GM12878 (cell line): ENCODE measurements at regions not wholly inside any gene's neighbourhood (a gene's known extent, or its start where the extent isn't known, plus 50 kb on each side); places are given as distances from the start of the nearest gene placed in this dataset.
"Not testable (repeated sequence)": the region's sequence is repeated elsewhere in the genome, so short reads cannot be mapped to it uniquely, and the experiment has no call there.

ENCODE experiments used
- ATAC-seq: fragments of 200-7000 bp; cut with Tn5 transposase; 3 replicates; pipeline ENCODE4 v1.9.1; 2020; ENCODE audit warnings: mild to moderate bottlenecking, moderate library complexity
- BruUV-seq: library from RNA; stranded (reverse); fragments of 400-500 nt; replicated peaks from 2 replicates; lab custom pipeline; 2021; lab: Mats Ljungman, UMichigan
- CTCF ChIA-PET: fragments of 300-600 bp; sonication (Branson Sonifier 250); formaldehyde crosslinking; extraction: SDS; loops from one replicate; lab custom pipeline; 2021; ENCODE audit warnings: inconsistent platforms; lab: Yijun Ruan, JAX
- POLR2A ChIA-PET: fragments of 350-600 bp; formaldehyde crosslinking; extraction: SDS; loops from one replicate; lab custom pipeline; 2021; ENCODE audit warnings: inconsistent platforms; lab: Charles Lee
- RAD21 ChIA-PET: fragments of 300-600 bp; sonication (Branson Sonifier 250); formaldehyde crosslinking; loops from one replicate; lab custom pipeline; 2023; ENCODE audit warnings: antibody characterized with exemption; ENCODE audit not compliant: unreplicated experiment; lab: Charles Lee
- SMC1A ChIA-PET: fragments of 300-600 bp; sonication (Branson Sonifier 250); formaldehyde crosslinking; loops from one replicate; lab custom pipeline; 2023; ENCODE audit not compliant: unreplicated experiment, uncharacterized antibody; lab: Charles Lee
- DNase-seq: peaks from one replicate; pipeline ENCODE4 v3.0.0-alpha.2; 2011; ENCODE audit warnings: low read depth, low spot score
- FAIRE-seq: peaks from 3 replicates; lab custom pipeline; 2011; peaks lifted over from hg19 to GRCh38; lab: Jason Lieb, UNC
- H2AFZ ChIP-seq: 2 replicates; pipeline ENCODE4 v1.6.0; 2011; ENCODE audit warnings: low read depth, low read length, control low read depth; ENCODE audit not compliant: control insufficient read depth
- H3K27ac ChIP-seq: 2 replicates; pipeline ENCODE4 v1.5.1; 2011; ENCODE audit warnings: control low read depth; ENCODE audit not compliant: control insufficient read depth, insufficient read depth
- H3K27me3 ChIP-seq, 2 experiments: replicated peaks in 1 of 2; 2 replicates each; pipeline versions ENCODE4 v1.6.0 to v1.6.1; 2011; ENCODE audit warnings: low read length in 1 of 2; ENCODE audit not compliant: control insufficient read depth in 2 of 2, insufficient read depth in 2 of 2
- H3K36me3 ChIP-seq, 2 experiments: 2 replicates each; pipeline ENCODE4 v1.5.1; 2011; ENCODE audit warnings: low read length in 1 of 2; ENCODE audit not compliant: control insufficient read depth in 2 of 2, insufficient read depth in 2 of 2
- H3K4me1 ChIP-seq: 2 replicates; pipeline ENCODE4 v1.6.1; 2011; ENCODE audit warnings: mild to moderate bottlenecking, low read length, moderate library complexity, mixed read lengths; ENCODE audit not compliant: control insufficient read depth, insufficient read depth
- H3K4me2 ChIP-seq: 2 replicates; pipeline ENCODE4 v1.6.0; 2011; ENCODE audit warnings: control low read depth; ENCODE audit not compliant: control insufficient read depth, insufficient read depth
- H3K4me3 ChIP-seq: fragments of 200-600 bp; sonication (generic); 2 replicates; pipeline ENCODE4 v1.5.1; 2016
- H3K79me2 ChIP-seq: 2 replicates; pipeline ENCODE4 v1.6.0; 2011; ENCODE audit warnings: low read length; ENCODE audit not compliant: control insufficient read depth, insufficient read depth
- H3K9ac ChIP-seq: 2 replicates; pipeline ENCODE4 v1.8.0; 2011; ENCODE audit warnings: low read length, control low read depth, mixed read lengths; ENCODE audit not compliant: control insufficient read depth, insufficient read depth
- H3K9me3 ChIP-seq: replicated peaks from 3 replicates; pipeline ENCODE4 v1.5.1; 2011; ENCODE audit warnings: mild to moderate bottlenecking, low read length; ENCODE audit not compliant: control insufficient read depth, insufficient read depth
- H4K20me1 ChIP-seq: 2 replicates; pipeline ENCODE4 v1.6.0; 2011; ENCODE audit not compliant: control insufficient read depth, insufficient read depth
- CHD1 ChIP-seq: IDR thresholded peaks from 2 replicates; pipeline ENCODE4 v1.6.1; 2012; ENCODE audit warnings: low read depth, low read length, improper control_type of control experiment
- IKZF2 ChIP-seq, 2 experiments: fragments of 450-650 bp; IDR thresholded peaks; 2 replicates each; pipeline ENCODE4 v1.6.1; 2017; ENCODE audit warnings: mild to moderate bottlenecking in 2 of 2, moderate library complexity in 2 of 2
- MEF2B ChIP-seq: fragments of 450-650 bp; IDR thresholded peaks from 2 replicates; pipeline ENCODE4 v1.6.1; 2018; ENCODE audit warnings: mild to moderate bottlenecking, moderate library complexity; ENCODE audit not compliant: partially characterized antibody, poor library complexity, severe bottlenecking
- MTA2 ChIP-seq: fragments of 450-650 bp; IDR thresholded peaks from 2 replicates; pipeline ENCODE4 v1.6.1; 2016; ENCODE audit warnings: low read depth, mild to moderate bottlenecking, moderate library complexity
- RUNX3 ChIP-seq: IDR thresholded peaks from 2 replicates; pipeline ENCODE4 v1.6.1; 2012; ENCODE audit warnings: low read length, inconsistent platforms
- ZNF207 ChIP-seq: fragments of 450-650 bp; IDR thresholded peaks from 2 replicates; pipeline ENCODE4 v1.6.1; 2014; ENCODE audit warnings: antibody characterized with exemption, mild to moderate bottlenecking, borderline replicate concordance
- WGBS: methylation state at CpG from one replicate; pipeline ENCODE4 v1.1.6; 2016; ENCODE audit warnings: low lambda C conversion rate; ENCODE audit not compliant: insufficient replicate concordance, insufficient coverage; ENCODE audit errors: missing lambda C conversion rate; 5-methylcytosine and 5-hydroxymethylcytosine counted together
- in situ Hi-C: fragments of 300-500 bp; cut with MboI; formaldehyde crosslinking; loops from 9 replicates; pipeline ENCODE4 v1.14.3; 2018; ENCODE audit warnings: mixed read lengths
- intact Hi-C: fragments of 100-400 bp; cut with micrococcal nuclease; formaldehyde crosslinking; loops from one replicate; pipeline ENCODE4 v1.14.2; 2022; ENCODE audit not compliant: unreplicated experiment
- TF ChIP-seq, protein P1 (sequence below): fragments of 450-650 bp; IDR thresholded peaks from 2 replicates; pipeline ENCODE4 v1.6.1; 2017; ENCODE audit warnings: low read depth, mild to moderate bottlenecking, moderate library complexity
- TF ChIP-seq, protein P2 (sequence below): fragments of 450-650 bp; IDR thresholded peaks from 2 replicates; pipeline ENCODE4 v1.6.1; 2016; ENCODE audit warnings: mild to moderate bottlenecking

DNA sequence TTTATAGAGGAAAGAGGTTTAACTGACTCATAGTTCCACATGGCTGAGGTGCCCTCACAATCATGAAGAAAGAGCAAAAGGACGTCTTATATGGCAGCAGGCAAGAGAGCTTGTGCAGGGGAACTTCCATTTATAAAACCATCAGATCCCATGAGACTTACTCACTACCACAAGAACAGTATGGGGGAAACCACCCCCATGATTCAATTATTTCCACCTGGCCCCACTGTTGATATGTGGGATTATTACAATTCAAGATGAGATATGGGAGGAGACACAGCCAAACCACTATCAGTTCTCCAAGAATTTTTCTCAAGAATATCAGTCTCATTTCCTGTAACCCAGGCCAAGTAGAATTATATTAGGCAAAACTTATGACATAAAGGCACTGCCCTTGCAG is 77.8 kb downstream of the COL6A6 start:
- H3K4me2 ChIP-seq, H2AFZ ChIP-seq, H3K27me3 ChIP-seq, in situ Hi-C loops, POLR2A ChIA-PET, H3K9ac ChIP-seq, CTCF ChIA-PET, FAIRE-seq, H3K4me1 ChIP-seq, H3K9me3 ChIP-seq, intact Hi-C loops, RAD21 ChIA-PET, H3K27ac ChIP-seq, H4K20me1 ChIP-seq, H3K36me3 ChIP-seq, BruUV-seq, H3K4me3 ChIP-seq, H3K79me2 ChIP-seq, DNase-seq: not testable (repeated sequence)
- WGBS: 0% methylated on average over 1 of the region's 1 CpG
- TF ChIP-seq IKZF2 (IDR thresholded peaks at IDR 0.05) (0 out of 4 replicates have a peak, but pooled peaks have one; percentile 10 to 24), MEF2B (peak; percentile 89), MTA2 (peak; percentile 59; the same call in 1 of the 2 replicates), RUNX3 (peak; percentile 10; the same call in 1 of the 2 replicates)
- TF ChIP-seq, protein P1, sequence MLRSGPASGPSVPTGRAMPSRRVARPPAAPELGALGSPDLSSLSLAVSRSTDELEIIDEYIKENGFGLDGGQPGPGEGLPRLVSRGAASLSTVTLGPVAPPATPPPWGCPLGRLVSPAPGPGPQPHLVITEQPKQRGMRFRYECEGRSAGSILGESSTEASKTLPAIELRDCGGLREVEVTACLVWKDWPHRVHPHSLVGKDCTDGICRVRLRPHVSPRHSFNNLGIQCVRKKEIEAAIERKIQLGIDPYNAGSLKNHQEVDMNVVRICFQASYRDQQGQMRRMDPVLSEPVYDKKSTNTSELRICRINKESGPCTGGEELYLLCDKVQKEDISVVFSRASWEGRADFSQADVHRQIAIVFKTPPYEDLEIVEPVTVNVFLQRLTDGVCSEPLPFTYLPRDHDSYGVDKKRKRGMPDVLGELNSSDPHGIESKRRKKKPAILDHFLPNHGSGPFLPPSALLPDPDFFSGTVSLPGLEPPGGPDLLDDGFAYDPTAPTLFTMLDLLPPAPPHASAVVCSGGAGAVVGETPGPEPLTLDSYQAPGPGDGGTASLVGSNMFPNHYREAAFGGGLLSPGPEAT: peak; percentile 42; the same call in 1 of the 2 replicates
- SMC1A ChIA-PET: interaction anchor here (0.9 kb wide), 1 partner anchor 12 kb away, joined by 3 read pairs; no protein-coding TSS in a partner anchor
- peak; percentile 69 for ATAC-seq

DNA sequence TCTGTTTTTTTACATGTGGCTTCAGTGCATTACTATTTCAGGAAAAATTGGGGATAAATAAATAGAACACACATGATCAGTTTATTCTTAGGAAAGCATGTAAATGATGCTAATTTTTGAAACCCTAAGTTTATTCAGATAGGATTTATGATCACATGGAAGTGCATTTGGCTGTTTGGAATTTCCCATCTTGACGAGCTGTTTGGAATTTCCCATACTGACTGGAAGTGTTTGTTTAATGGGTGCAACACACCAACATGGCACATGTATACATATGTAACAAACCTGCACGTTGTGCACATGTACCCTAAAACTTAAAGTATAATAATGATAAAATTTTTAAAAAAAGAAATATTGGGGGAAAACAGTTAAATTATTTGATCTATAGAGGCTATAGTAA is 79.5 kb downstream of the COL6A6 start:
- no peaks in the 10 kb centered on the region; the same call in 2 of the 3 replicates for H3K9me3 ChIP-seq
- ATAC-seq (no peak), DNase-seq (no peak), FAIRE-seq (no peak)
- H3K36me3 ChIP-seq: no peaks in the 10 kb centered on the region
- H3K4me3 ChIP-seq: no peak overlapping the region
- no peaks in the 10 kb centered on the region; a peak in 1 of 4 replicates for H3K27me3 ChIP-seq
- H3K4me1 ChIP-seq: no peaks in the 10 kb centered on the region
- intact Hi-C loops (no loop called here), in situ Hi-C loops (no loop called here)
- RAD21 ChIA-PET: no interaction called here
- H3K27ac ChIP-seq: no peak overlapping the region
- H2AFZ ChIP-seq: no peak overlapping the region
- SMC1A ChIA-PET: no interaction called here
- POLR2A ChIA-PET: no interaction called here
- 12% methylated on average over 2 of the region's 2 CpGs for WGBS
- no peak overlapping the region for H3K9ac ChIP-seq
- H3K79me2 ChIP-seq: no peaks in the 10 kb centered on the region
- TF ChIP-seq, protein P2, sequence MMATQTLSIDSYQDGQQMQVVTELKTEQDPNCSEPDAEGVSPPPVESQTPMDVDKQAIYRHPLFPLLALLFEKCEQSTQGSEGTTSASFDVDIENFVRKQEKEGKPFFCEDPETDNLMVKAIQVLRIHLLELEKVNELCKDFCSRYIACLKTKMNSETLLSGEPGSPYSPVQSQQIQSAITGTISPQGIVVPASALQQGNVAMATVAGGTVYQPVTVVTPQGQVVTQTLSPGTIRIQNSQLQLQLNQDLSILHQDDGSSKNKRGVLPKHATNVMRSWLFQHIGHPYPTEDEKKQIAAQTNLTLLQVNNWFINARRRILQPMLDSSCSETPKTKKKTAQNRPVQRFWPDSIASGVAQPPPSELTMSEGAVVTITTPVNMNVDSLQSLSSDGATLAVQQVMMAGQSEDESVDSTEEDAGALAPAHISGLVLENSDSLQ: no peak
- no peak for TF ChIP-seq CHD1
- no peak for TF ChIP-seq ZNF207
- H3K4me2 ChIP-seq: no peak overlapping the region
- CTCF ChIA-PET: interaction anchor here (1.2 kb wide), 1 partner anchor 13 kb away, joined by 4 read pairs; no protein-coding TSS in a partner anchor
- no peaks in the 10 kb centered on the region for H4K20me1 ChIP-seq
- BruUV-seq: no TSS peak
